ENCODE measurements at regions not wholly inside any gene's neighbourhood (a gene's known extent, or its start where the extent isn't known, plus 50 kb on each side); places are given as distances from the start of the nearest gene placed in this dataset.

DNA sequence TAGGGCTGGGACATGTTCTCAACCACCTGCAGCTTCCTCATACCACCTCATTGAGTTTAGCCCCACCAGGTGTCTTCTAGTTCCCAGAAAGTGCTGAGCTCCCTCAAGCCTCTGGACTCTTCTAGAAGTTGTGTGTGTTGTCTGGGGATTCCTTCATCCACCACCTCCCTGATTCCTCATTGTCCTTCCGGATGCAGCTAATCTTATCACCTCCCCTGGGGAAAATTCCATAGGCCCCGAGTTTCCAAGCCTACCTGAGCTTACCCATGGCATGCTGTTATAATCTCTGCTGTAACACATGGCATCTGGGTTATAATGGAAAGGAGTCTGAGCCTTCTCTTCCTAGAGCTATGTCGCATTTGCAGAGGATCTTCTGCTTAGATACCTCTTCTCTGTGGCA is 243.5 kb upstream of the SDK2 start:
- TF ChIP-seq, protein P1, sequence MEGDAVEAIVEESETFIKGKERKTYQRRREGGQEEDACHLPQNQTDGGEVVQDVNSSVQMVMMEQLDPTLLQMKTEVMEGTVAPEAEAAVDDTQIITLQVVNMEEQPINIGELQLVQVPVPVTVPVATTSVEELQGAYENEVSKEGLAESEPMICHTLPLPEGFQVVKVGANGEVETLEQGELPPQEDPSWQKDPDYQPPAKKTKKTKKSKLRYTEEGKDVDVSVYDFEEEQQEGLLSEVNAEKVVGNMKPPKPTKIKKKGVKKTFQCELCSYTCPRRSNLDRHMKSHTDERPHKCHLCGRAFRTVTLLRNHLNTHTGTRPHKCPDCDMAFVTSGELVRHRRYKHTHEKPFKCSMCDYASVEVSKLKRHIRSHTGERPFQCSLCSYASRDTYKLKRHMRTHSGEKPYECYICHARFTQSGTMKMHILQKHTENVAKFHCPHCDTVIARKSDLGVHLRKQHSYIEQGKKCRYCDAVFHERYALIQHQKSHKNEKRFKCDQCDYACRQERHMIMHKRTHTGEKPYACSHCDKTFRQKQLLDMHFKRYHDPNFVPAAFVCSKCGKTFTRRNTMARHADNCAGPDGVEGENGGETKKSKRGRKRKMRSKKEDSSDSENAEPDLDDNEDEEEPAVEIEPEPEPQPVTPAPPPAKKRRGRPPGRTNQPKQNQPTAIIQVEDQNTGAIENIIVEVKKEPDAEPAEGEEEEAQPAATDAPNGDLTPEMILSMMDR (IDR thresholded peaks at IDR 0.05): no peak
- TF ChIP-seq POLR2A (IDR thresholded peaks at IDR 0.05): no peak

Measured in transverse colon (tissue), 3 donors.